NCI-H2107 (cell line): ENCODE measurements at regions not wholly inside any gene's neighbourhood (a gene's known extent, or its start where the extent isn't known, plus 50 kb on each side); places are given as distances from the start of the nearest gene placed in this dataset.

Source experiments
- DNase-seq: peaks from one replicate; lab custom pipeline; 2025; lab: John Stamatoyannopoulos, UW

DNA sequence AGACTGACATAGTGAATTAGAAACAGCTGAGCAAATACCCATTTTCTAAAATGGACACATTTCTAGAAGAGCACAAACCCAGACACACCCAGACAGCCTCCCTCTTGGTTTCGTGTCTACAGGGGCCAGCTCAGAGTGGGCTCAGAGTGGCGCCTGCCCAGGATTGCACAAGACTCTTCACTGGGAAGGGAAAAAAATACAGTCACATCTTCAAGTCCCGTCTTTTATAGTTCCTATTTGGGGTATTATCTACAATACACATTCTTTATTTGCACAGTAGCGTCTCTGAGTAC lies 246.1 kb upstream of the AFDN start:
- DNase-seq, result no peak

DNA sequence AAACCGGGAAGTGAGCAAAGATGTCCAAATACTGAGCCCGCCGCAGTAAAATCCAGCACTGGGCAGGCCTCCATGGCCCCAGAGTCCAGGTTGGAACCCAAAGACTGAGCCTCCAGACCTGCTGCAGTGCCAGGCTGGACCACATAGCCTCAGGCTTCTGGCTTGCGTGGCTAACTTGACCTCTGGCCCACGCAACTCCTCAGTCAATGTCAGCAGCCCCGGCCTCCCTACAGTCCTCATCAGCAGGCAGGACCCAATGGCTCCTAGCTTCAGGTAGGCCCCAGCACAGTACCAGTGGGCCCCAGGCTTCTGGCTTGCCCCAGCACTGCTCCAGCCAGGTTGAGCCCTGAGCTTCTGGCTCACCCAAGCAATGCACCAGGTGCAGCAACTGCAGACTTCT lies 245.1 kb upstream of the AFDN start:
- DNase-seq, result no peak

DNA sequence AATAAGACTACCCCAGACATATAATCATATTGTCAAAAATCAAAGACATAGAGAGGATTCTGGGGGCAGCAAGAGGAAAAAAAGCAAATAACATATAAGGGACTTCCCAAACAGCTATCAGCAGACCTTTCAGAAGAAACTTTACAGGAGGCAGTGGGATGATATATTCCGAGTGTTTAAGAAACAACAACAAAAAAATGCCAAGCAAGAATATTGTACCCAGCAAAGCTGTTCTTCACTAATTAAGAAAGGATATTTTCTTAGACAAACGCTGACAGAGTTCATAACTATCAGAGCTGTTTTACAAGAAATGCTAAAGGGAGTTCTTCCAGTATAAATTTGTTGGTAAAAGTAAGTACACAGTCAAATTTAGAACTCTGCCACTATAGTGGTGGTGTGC lies 243.3 kb upstream of the AFDN start:
- no peak for DNase-seq

DNA sequence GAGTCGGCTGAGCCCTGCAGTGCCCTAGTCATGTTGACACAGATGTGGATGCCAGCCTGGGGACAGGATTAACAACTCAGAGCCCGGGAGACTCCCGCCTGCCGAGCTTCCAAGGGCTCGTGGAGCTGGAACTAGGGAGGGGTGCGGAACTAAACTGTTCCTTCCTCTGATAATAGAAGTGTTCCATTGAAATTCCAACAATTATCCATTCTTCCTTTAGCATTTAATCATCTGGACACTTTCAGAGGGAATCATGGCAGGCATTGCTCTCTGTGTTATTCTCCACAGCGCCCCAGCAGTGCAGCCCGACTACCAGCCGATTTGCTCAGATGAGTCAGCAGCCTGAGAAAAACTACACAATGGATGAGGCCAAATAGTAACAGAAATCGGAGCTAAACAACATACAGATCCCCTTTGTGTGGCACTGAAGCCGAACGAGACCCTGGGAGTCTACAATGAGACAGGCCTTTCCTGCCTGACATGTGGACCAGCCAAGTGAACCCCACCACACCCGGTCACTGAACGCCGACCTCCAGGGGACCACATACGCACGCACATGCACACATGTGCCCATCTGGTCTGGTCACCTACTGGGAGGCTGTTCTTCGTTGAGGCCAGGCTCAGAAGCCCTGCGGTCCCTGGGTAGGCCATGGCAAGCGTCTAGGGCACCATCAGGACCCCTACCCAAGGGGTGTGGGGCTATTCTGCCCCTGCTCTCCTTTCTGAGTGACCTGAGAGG lies 238.4 kb upstream of the AFDN start:
- DNase-seq, result no peak

DNA sequence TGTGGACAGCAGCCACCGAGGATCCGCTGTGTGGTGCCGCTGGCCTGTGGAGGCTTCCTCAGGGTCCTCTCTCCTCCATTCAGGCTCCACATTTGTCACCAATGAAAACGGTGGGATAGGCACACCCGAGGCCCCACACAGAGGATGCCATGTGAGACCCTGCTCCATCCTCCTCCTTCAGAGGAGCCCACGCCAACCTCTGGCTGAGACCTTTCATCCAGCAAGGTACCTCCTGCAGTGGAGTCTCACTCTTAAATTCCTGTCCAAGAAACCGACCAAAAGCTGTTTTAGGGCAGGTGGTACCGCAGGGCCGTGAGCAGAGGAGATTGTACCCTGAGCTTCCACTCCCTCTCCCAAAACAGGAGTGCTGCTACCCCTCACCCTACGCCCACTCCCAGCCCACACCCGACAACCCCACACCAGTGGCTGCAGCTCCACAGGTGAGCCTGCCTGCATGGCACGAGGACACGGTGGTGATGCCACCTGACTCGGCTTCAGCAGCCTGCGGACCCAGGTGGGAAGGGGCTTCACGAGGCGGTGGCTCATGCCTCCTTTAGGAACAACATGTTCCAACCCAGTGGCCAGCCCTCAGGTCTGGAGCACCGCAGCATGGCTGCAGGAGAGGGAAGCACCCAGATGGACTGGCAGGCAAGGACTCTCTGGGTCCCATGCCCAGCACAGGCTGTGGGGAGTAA lies 237.6 kb upstream of the AFDN start:
- DNase-seq, result no peak

DNA sequence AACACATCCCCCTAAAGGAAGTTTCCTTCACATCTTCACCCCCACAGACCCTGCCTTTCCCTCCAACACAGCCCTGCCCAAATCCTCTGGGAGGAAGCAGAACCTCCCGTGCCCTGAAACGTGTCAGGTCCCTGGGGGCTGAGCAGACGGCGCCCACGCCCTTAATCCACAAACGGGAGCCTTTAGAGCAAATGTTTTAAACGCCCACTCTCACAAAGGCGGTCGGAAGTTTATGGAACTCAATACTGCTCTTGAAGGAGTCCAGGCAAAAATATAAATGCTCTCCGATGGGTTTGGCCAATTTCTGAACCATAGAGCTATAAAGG lies 237.1 kb upstream of the AFDN start:
- DNase-seq, result no peak

DNA sequence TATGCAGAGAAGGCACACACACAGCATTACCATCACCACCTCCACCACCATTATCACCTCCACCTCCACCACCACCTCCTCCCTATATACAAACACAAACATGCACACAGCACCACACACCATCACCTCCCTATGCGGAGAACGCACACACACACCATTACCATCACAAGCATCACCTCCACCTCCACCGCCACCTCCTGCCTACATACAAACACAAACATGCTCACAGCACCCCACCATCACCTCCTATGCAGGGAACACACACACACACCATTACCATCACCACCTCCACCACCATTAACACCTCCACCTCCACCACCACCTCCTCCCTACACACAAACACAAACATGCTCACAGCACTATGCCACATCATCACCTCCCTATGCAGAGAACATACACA lies 236.5 kb upstream of the AFDN start:
- no peak for DNase-seq
